Epithelial cell of proximal tubule (primary cell): ENCODE measurements at regions not wholly inside any gene's neighbourhood (a gene's known extent, or its start where the extent isn't known, plus 50 kb on each side); places are given as distances from the start of the nearest gene placed in this dataset.

Experiments
- DNase-seq: peaks from one replicate; pipeline ENCODE4 v3.0.0-alpha.2; 2011; ENCODE audit warnings: low read depth
- H3K4me3 ChIP-seq: 2 replicates; pipeline ENCODE4 v1.5.1; 2011; ENCODE audit warnings: low read depth, mild to moderate bottlenecking, low read length
- CTCF ChIP-seq: conservative IDR thresholded peaks from 2 replicates; pipeline ENCODE4 v1.5.1; 2012; ENCODE audit warnings: low read depth, mild to moderate bottlenecking, low read length

- DNase-seq, result no peak
- H3K4me3 ChIP-seq, result no peak overlapping the region
- TF ChIP-seq CTCF, result no peak
These were observed 293.9 kb downstream of the BRINP2 start for GRCh38 chr1:177464686-177465085.

- DNase-seq, result peak; percentile 25
- peak; percentile 50 for TF ChIP-seq CTCF
- no peak overlapping the region for H3K4me3 ChIP-seq
These were observed 280.4 kb downstream of the BRINP2 start for GRCh38 chr1:177451191-177451590.

- no peak for TF ChIP-seq CTCF
- DNase-seq, result no peak
- no peak overlapping the region for H3K4me3 ChIP-seq
These were observed 278.0 kb downstream of the BRINP2 start for GRCh38 chr1:177448652-177449357.

GRCh38 chr1:177448036-177448615 is 277.4 kb downstream of the BRINP2 start:
- H3K4me3 ChIP-seq, result no peak overlapping the region
- no peak for TF ChIP-seq CTCF
- no peak for DNase-seq

GRCh38 chr1:177444997-177445746 is 274.4 kb downstream of the BRINP2 start:
- no peak for DNase-seq
- H3K4me3 ChIP-seq, result no peak overlapping the region
- no peak for TF ChIP-seq CTCF

- no peak for TF ChIP-seq CTCF
- H3K4me3 ChIP-seq, result no peak overlapping the region
- DNase-seq, result no peak
These were observed 272.2 kb downstream of the BRINP2 start for GRCh38 chr1:177443003-177443402.

GRCh38 chr1:177442584-177442983 is 271.8 kb downstream of the BRINP2 start:
- DNase-seq, result no peak
- no peak for TF ChIP-seq CTCF
- no peak overlapping the region for H3K4me3 ChIP-seq
